GM19328 (cell line): ENCODE measurements at regions not wholly inside any gene's neighbourhood (a gene's known extent, or its start where the extent isn't known, plus 50 kb on each side); places are given as distances from the start of the nearest gene placed in this dataset.

ENCODE experiments used
- ATAC-seq: cut with Tn5 transposase; IDR thresholded peaks from one replicate; pipeline ENCODE4 v1.9.1; 2021; ENCODE audit warnings: mild to moderate bottlenecking, moderate library complexity; ENCODE audit not compliant: unreplicated experiment

DNA sequence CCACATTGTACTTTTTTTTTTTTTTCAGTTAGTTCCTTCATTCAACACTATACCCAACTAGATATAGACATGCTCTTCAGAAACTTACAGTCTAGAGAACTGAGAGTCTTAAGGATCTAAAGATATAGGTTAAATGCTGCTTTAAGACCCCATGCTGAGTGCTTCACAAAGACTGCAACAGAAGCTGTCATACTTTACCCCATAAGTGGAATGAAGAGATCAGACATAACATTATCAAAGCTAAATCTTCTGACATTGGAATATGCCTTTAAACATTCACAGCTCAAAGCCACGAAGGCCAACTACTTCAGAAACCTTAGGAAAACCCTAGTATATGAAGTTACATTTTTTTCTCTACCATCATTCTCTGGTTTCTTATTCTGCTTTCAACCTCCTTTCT is 666.4 kb downstream of the KCNT2 start:
- no peak for ATAC-seq

DNA sequence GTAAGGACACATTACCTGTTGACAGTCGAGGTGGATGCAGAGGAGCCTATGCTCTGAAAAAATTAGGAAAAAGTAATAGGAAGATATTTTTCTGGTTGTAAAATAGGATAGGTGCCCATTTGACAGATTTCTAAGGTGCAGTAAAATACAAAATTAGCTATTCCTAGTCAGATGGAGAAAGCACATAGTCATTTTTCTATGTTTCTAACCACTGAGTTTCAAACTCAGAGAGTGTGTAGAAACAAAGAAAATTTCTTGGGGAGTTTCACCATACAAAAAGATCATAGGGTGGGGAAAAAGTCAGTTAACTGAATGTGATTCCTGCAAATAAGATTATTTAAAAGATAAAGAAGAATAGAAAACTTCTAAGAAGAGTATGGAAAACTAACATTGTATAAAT is 666.9 kb downstream of the KCNT2 start:
- ATAC-seq = no peak

- ATAC-seq = no peak
These were observed 668.4 kb downstream of the KCNT2 start for GRCh38 chr1:195939844-195940243.

GRCh38 chr1:195934817-195935553 is 673.3 kb downstream of the KCNT2 start:
- ATAC-seq = no peak

DNA sequence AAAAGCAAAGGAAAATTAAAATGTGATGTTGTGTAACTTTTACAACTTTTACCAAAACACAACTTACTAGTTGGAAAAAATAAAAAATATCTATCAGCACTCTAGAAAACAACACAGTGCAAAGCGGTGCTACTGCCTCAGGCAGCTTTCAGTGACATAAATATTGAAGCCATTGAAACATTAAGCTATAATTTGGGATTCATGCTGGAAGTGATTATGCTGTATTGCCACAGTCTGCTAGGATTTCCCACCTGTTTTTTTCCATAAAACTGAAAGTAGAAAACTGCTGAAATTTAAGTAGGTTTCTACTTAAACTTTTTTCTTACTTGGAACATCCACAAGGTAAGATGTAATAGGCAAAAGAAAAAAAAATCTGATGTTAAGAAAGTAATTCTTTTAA is 674.4 kb downstream of the KCNT2 start:
- ATAC-seq = no peak

GRCh38 chr1:195915826-195916225 is 692.4 kb downstream of the KCNT2 start:
- no peak for ATAC-seq

- ATAC-seq = no peak
These were observed 699.2 kb downstream of the KCNT2 start for GRCh38 chr1:195909061-195909460.

GRCh38 chr1:195908121-195908520 is 700.1 kb downstream of the KCNT2 start:
- no peak for ATAC-seq

DNA sequence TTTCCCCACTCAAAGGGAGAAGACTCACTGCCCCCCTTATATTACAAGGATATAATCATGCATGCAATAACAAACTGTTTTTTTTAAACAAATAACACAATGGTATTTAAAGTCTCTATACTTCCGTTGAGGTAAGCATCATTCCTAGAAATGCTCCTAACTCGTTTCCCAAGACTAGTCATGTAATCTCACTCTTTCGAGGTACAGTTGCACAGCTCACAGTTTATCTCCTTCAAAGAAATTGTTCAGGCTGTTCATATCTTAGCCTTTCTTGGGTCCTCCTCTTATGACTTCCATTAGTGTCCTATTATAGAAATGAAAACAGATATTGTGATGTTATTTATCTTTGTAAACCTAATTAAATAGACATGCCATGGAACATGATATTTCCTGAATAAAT is 705.0 kb downstream of the KCNT2 start:
- no peak for ATAC-seq

DNA sequence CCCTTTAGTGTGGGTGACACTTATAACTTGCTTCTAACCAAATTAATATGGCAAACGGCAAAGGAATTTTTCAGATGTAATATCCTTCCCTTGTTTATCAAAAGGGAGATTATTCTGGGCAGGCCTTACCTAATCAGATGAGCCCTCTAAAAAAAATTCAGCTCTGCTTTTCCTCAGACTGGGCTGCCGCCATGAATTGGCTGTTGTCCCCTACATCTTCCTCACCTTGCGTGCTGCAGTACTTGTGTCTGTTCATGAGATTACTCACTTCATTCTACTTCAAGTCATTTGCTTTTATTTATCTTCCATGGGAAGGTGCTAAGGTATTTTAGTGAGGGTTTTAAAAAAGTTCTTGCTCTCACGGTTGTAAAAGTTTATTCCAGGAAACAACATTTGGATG is 705.5 kb downstream of the KCNT2 start:
- ATAC-seq = no peak

DNA sequence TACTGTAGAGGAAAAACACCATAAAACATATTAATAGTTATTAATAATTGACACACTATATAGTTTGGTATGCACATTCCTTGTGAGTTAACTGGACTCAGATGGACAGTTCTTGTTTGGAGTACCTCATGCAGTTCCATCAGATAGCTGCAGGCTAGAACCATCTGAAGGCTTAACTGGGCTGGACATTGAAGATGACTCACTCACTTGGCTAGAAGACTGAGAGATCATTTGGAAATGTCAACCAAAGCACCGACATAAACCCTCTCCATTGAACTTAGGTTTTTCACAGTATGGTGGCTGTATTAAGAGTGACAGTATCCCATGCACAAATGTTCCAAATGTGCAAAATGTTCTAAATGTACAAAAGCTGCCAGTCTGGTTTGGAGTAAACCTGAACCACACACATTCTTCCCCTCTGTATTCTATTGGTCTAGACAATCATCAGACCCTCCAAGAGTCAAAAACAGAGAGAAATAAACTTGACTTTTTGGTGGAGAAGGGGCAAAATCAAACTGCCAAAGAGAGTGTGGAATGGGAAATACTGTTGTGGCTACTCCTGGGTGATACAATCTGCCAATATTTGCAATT is 708.4 kb downstream of the KCNT2 start:
- ATAC-seq = no peak

- no peak for ATAC-seq
These were observed 709.3 kb downstream of the KCNT2 start for GRCh38 chr1:195898924-195899323.

DNA sequence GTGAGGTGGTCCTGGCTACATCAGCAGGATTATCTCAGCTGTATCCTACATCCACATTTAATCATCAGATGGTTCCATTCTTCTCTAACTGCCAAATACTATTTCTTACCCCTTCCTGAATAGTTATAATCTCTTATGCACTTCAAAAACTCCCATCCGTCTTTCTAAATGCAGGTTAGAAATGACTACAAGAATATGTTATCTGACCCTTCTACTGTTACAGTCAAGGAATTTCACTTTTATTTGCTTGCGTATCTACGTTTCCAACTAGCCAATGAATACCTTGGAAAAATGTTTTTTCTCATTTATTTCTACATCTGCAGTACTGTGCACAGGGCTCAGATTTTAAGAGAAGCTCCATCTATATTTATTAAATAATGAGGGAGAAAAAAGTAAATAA is 709.9 kb downstream of the KCNT2 start:
- ATAC-seq = no peak

GRCh38 chr1:195897076-195897475 is 711.2 kb downstream of the KCNT2 start:
- ATAC-seq = no peak

- no peak for ATAC-seq
These were observed 713.8 kb downstream of the KCNT2 start for GRCh38 chr1:195894411-195894810.

DNA sequence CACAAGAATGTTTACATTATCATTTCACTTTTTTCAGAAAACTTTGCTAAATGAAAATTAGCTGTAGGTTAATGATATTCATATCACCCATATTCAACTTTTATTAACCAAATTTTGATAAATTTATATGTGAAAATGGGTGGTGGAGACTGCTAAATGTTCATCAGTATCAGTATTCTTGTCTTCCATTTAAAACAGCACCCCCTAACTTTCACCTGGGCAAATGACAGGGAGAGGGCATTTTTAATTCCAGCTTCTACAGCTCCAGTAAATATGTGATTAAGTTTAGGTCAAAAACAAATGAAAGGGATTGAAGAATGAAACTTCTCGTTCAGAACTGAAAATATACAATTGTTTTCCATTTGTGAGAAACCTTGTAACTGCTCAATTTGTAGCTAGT is 722.2 kb downstream of the KCNT2 start:
- no peak for ATAC-seq

- ATAC-seq = no peak
These were observed 729.8 kb downstream of the KCNT2 start for GRCh38 chr1:195878478-195878877.

DNA sequence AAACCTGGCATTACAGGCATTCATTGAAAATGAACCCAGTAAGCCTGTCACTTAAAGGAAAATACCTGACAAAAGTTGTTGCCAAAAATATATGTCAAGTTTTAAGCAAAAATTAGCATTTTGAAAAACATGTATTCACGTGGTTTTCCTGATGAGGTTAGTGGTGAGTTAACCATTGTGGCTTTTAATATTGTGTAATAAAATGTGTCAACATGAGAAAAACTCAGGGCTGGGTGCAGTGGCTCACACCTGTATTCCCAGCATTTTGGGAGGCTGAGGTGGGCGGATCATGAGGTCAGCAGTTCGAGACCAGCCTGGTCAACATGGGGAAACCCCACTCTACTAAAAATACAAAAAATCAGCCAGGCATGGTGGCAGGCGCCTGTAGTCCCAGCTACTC is 731.4 kb downstream of the KCNT2 start:
- no peak for ATAC-seq

- ATAC-seq = no peak
These were observed 735.9 kb downstream of the KCNT2 start for GRCh38 chr1:195872376-195872775.

DNA sequence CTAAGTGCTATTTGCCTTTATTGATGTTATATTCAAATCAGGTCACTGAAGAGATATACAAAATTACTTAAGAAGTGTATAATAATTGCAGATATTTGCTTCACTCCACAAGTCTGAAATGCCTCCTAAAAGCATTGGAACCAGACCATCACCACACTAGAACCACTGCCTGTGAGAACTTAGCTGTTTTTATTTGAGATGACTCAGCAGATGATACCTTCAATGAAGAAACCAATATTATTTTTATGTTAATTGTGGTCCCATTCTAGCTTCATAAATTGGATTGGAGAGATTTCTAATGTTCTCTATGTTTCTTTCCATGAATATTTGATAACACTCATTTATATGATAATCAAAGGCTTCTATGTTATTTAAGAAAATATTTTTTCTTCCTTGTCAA is 740.6 kb downstream of the KCNT2 start:
- no peak for ATAC-seq

- no peak for ATAC-seq
These were observed 741.4 kb downstream of the KCNT2 start for GRCh38 chr1:195866781-195867222.

DNA sequence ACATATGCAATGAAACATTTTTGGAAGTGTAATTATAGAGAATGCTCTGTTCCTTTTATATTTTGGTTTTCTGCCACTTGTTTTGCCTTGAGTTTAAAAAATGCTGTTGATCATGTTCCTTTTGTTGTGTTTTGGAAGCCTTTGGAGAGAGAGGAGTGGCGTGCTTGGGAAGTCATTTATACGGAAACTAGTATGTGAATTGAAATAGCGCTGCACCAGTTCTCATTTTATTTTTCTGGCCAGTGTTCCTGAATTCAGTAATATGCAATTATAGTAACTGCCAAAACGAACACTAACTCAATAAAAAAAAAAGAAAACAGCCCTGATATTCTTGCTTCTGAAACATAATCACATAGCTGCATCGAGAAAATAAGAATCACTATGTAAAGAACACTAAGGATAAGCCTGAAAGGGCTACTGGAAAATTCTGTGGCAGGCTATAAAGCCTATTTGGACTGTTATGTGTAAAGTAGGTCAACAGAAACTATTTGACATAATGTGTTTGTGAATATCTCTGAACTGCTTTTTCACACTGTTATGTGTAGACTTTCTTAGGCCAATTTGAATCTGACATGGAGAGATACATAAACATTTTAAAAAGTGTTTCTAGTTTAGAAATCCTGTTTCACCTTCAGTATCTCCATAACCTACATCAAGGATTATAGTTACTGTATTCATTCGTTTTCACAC is 742.0 kb downstream of the KCNT2 start:
- ATAC-seq = no peak
